T47D (cell line): ENCODE measurements at regions not wholly inside any gene's neighbourhood (a gene's known extent, or its start where the extent isn't known, plus 50 kb on each side); places are given as distances from the start of the nearest gene placed in this dataset.

Experiments used
- DNase-seq, 2 experiments: peaks; one replicate each; pipeline versions ENCODE4 v3.0.0 to v3.0.0-alpha.2; 2011 to 2012; ENCODE audit warnings: low read depth in 1 of 2, low spot score in 1 of 2
- JUND ChIP-seq: IDR thresholded peaks from 2 replicates; pipeline ENCODE4 v1.6.1; 2012; ENCODE audit warnings: low read depth
- in situ Hi-C: cut with HindIII; loops from 2 replicates; pipeline ENCODE4 v1.10.0; 2016; ENCODE audit warnings: low sequenced_read_pairs, low pct_unique_long_range_greater_than_20kb

DNA sequence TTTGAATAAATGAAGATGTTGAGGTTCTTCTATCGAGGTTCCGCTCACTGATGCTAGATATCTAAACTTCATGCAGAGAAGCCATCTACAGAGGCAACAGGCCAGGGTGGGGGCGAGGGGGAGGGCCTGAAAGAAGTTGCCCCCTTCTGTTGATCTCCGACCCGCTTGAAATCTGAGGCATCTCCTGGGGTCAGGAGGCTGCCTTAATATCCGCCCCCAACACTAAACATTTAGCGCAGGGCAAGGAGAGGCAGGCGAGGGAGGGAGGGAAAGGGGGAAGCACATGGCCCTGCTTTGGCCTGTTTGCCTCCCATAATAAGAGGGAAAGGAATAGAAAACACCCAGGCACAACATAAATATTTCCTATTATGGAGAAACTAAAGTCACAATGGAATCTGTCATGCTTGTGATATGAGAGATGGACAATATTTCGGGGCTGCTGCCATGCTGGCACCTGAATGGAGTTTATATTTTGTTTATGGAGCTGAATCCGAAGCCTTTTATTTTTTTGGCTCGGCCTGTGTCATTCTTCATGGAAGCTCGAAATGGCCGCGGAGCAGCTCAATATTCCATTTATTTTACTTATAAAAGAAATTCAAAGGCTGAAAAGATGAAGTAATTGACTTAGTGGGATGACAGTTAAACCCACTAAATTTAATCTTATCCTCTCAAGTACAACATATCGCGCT, 221.1 kb downstream of the INSIG2 start:
- DNase-seq: no peak
- no peak for TF ChIP-seq JUND
- in situ Hi-C loops: no loop called here

DNA sequence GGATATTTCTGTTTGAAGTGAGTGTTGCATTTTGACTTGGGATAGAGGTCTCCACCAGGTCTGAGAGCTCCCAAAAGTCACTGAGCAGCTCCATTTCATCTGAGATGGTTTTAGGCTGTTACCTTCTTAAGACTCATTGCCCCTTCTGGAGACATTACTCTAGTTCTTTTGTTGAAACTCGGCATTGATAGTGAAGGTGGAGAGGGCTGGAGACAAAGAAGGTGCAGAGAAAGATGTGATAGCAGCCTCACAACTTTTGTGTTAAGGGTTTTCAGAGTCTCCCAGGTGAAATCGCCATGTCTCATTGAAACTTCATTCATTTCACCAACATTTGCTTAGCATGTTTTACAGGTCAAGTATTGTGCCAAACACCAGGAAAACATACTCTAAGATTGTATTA, 219.6 kb downstream of the INSIG2 start:
- no peak for DNase-seq
- TF ChIP-seq JUND: no peak
- in situ Hi-C loops: no loop called here

DNA sequence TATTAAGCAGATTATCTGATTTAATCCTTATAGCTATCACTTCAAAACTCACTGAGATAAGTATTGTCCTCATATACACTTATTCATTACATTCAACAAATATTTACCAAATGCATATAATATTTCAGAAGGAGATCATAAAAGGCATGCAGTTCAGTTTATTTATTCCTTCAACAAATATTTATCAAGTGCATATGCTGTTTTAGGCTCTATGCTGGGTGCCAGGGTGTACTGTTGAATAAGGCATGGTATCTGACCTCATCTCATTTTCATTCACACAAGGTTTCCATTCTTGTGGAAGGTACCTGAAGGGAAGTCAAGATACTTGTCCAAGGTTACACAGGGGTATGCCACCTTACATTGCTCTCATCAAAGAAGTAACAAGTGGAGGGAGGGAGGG, 213.0 kb downstream of the INSIG2 start:
- in situ Hi-C loops: no loop called here
- TF ChIP-seq JUND: no peak
- DNase-seq: no peak

DNA sequence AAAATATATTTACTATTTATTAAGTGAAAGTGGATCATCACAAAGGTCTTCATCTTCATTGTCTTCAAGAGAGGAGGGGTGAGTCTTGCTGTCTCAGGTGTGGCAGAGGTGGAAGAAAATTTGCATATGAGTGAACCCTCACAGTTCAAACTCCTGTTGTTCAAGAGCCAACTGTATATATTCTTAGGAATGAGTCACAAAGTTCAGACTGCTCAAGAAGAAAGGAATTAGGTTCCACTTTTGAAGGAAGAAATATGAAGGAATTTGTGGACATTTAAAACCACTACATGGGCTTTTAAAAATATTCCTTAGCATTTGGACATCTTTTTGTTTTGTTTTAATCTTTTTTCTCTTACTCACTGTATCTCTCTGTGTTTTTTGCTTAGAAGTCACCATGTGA, 212.6 kb downstream of the INSIG2 start:
- TF ChIP-seq JUND: no peak
- in situ Hi-C loops: no loop called here
- no peak for DNase-seq

DNA sequence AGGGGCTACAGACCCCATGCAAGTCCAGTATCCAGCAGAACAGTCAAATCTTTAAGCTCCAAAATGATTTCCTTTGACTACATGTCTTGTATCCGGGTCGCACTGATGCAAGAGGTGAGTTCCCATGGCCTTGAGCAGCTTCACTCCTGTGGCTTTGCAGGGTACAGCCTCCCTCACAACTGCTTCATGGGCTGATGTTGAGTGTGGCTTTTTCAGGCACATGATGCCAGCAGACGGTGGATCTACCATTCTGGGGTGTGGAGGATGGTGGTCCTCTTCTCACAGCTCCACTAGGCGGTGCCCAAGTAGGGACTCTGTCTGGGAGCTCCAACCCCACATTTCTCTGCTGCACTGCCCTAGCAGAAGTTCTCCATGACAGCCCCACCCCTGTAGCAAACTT, 208.4 kb downstream of the INSIG2 start:
- no peak for DNase-seq
- in situ Hi-C loops: no loop called here
- TF ChIP-seq JUND: no peak

DNA sequence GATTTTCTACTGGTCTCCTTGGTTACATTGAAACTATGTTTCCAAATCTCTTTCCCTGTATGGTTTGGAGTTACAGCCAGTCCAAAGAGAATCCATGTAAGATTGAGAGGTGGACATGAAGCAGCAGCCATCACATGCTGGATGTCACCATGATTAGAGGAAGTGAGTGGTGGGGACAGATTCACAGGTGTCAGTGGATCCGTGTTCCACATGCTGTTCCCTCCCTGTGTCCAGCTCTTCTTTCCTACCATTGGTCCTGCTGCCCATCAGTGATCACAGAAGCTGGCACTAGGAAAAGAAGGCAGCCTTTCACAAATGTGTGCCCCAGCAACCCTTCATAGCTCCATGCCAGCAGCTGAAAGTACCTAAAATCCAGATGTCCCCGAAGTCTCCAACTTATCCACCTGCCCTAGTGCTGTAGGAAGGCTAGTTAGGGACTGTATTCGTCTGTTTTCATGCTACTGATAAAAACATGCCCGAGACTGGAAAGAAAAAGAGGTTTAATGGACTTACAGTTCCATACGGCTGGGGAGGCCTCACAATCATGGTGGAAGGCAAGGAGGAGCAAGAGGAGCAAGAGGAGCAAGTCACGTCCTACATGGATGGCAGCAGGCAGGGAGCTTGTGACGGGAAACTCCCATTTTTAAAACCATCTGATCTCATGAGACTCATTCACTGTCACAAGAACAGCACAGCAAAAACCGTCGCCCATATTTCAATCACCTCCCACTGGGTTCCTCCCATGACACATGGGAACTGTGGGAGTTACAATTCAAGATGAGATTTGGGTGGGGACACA, 207.5 kb downstream of the INSIG2 start:
- TF ChIP-seq JUND: no peak
- in situ Hi-C loops: no loop called here
- no peak for DNase-seq

DNA sequence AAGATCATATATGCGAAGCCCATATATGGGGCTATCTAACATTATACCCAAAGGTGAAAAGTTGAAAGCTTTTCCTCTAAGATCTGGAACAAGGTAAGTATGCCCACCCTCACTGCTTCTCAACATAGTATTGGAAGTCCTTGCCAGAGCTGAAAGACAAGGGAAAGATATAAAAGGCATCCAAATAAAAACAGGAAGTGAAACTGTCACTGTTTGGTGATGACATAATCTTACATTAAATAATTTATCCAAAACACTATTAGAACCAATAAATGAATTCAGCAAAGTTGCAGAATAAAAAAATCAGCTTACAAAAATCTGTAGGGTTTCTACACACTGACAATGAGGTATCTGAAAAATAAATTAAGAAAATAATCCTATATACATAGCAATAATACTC, 205.8 kb downstream of the INSIG2 start:
- no peak for TF ChIP-seq JUND
- no peak for DNase-seq
- in situ Hi-C loops: no loop called here

DNA sequence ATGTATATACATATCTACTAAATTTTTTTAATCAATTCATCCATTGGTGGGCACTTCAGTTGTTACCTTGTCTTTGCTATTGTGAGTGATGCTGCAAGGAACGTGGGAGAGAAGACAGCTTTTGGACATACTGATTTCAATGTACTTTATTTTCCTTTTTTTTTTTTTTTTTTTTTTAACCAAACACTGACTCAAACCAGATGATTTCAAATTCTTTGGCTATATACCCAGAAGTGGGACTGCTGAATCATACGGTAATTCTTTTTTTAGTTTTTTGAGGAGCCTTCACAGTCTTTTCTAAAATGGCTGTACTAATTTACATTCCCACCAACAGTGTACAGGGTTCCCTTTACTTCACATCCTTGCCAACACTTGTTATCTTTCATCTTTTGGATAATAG, 204.7 kb downstream of the INSIG2 start:
- in situ Hi-C loops: no loop called here
- no peak for DNase-seq

DNA sequence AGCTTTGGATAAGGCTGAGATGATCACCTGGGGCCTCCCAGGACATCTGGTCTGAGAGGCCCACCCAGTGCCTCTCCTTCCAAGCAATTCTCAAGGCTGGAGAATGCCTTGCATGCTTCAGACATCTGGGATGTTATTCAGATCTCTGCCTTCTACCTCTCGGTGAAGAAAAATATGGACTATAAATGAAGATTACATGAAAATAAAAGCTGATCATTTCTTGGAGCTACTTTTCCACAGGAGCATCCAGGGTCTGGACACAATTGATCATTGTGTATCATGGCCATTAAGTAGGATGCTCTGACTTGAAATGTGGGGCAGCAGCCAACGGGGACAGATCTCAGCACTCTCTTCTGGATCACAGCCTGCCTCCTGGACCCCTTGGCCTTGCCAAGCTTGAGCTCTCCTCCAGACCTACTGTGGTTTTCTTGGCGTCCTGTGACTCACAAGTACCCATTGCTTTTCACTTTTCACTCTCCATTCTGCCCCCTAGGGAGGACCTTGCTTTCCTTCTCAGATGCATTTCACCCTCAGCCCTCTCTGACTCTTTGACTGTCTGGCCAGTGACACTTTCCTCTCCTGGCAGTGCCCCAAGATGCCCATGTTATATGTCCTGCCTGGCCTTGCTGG, 203.1 kb downstream of the INSIG2 start:
- in situ Hi-C loops: no loop called here
- DNase-seq: no peak

More for the DNA sequence above, 204.7 kb downstream of the INSIG2 start:
- no peak for TF ChIP-seq JUND

DNA sequence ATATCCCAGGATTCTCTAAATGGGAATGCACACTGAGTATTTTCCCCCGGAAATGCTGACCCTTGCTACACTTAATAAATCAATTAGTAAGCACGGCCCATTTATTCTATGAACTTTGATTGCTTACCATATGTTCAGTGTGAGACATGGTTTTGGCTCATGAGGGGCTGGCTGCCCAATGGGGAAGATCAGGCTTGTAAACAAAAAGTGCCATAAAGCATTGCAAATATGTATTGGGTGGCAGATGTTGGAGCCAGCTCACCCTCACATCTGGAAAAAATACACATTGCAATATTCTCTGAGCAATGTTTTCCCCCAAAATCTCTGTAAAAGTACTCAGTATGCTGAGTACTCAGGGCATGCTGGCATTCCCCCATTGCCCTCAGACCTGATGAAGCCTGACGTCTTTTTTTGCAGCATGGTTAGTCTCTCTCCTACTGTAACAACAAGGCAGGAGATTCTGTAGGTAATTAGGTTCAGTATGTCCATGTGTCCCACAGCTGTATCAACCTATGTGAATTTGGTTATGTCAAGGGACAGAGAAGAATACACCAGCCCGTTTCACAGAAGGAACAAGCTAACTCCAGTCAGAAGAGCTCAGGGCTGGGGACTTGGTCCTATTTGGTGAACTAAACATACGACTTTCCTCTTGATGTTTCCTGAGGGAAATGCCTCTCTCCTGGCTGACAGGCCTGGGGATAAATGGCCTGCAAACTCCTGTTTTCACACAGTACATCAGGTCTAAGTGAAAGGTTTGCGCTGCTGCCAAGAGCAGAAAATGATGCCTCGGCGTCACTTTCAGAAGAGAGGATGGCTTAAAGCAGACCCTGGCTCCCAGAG, 202.4 kb downstream of the INSIG2 start:
- TF ChIP-seq JUND: no peak
- DNase-seq: no peak
- in situ Hi-C loops: no loop called here

More for the DNA sequence above, 203.1 kb downstream of the INSIG2 start:
- no peak for TF ChIP-seq JUND

DNA sequence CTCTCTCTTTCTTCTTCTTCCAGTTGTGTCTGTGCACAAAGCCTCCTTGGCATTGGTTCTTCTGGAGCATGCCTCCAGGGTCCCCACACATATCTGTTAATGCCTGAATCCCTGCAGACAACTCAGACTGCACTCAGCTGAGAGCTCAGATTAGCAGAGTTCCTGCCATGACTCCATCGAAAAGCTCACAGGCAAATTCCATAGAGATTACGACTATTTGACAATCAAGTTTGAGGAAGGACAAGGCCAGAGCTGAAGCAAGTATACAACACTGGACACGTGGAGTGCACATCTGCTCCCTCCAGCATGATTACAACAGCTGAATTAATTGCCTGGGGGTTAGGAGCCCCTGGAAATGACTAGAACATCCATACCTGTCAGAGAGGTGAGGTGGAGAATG, 190.7 kb downstream of the INSIG2 start:
- in situ Hi-C loops: no loop called here
- no peak for TF ChIP-seq JUND
- DNase-seq: peak; percentile 2 to 5

DNA sequence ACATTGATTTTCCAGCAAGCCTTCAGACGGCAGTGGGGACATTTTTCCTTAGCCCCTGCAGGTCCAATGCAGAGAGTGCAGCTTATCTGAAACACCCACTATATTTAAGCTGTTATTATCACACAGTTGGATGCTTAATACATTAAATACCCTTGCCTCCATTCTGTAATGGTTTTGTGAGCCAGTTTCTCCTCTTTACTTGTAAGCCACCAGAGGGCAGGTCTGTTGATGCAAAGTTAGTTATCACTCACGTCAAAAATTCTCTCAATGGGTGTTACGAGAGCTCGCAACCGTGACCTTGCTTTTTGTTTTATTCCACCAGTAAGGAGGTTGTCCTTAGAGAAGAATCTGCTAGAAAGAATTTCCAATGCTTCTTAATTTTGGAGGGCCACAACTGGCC, 189.8 kb downstream of the INSIG2 start:
- DNase-seq: no peak
- TF ChIP-seq JUND: no peak
- in situ Hi-C loops: no loop called here
